NAMALWA (cell line): ENCODE measurements at regions not wholly inside any gene's neighbourhood (a gene's known extent, or its start where the extent isn't known, plus 50 kb on each side); places are given as distances from the start of the nearest gene placed in this dataset.

Experiments used
- DNase-seq: peaks from one replicate; pipeline ENCODE4 v3.0.0-alpha.2; 2015; ENCODE audit warnings: low spot score

DNA sequence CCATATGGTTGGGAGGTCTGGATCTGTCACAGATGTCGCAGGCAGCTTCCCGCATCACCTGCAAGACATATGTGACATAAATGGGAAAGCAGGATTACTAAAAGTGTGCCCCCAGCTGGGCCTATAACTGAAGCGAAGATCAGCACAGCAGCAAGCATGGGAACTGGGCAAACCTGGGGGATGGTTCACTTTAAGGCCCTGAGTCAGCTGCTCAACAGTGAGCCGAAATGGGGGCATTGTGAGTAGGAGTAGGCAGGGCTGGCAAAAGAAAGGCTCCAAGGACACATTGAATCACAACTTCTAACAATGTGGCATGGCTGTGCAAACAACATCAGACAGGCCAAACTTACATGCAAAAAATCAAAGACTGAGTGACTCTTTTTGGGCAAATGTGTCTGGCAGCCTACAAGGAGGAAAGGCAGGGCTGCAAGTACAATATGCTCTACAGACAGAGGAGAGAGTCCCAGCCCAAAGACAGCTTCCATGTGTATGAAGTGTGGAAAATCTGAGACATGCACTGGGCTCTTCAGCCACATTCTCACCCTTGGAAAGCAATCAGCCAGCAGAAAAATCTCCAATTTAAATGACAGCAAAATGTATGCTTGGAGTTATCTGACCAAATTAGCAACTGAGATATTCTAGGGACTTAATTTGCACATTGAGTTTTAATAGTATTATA is 531.0 kb upstream of the MMS22L start:
- no peak for DNase-seq

- DNase-seq, result no peak
Observed at GRCh38 chr6:97815301-97815812, 532.3 kb upstream of the MMS22L start.

GRCh38 chr6:97816526-97816925 is 533.5 kb upstream of the MMS22L start:
- no peak for DNase-seq

DNA sequence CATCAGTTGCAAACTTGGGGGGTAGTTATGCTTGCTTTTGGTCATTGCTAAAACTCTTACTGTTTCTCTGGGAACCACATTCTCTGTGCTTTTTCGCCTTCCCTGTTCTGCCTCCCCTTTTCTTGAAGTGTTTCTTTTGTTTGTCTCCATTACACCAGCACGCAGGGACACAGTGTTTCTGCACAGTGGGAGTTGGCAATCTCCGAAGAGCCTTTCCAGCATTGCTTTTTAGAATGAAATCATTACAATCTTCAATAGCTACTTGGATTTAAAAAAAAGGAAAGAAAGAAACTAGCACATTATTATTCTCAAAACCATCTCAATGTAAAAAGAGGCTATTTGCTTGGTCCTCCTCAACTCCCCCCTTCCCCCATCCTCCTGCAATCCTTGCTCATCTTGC is 536.7 kb upstream of the MMS22L start:
- no peak for DNase-seq

- no peak for DNase-seq
Observed at GRCh38 chr6:97820400-97820799, 537.4 kb upstream of the MMS22L start.

- DNase-seq, result no peak
Observed at GRCh38 chr6:97822632-97823031, 539.6 kb upstream of the MMS22L start.

DNA sequence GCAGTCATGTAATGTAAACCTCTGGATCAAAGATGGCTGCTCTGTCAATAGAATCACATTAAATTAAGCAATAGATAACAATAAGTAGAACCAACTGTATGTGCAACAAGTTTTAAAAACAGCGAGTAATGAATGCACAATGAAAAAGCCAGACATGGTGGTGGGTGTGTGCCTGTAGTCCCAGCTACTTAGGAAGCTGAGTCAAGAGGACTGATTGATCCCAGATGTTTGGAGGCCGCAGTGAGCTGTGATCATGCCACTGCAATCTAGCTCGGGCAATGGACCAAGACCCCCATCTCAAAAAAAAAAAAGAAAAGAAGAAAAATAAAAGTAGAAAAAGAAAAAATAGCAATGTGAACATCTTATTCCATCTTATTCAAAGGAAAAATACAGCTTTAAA is 558.7 kb upstream of the MMS22L start:
- no peak for DNase-seq

- no peak for DNase-seq
Observed at GRCh38 chr6:97842521-97842920, 559.5 kb upstream of the MMS22L start.

DNA sequence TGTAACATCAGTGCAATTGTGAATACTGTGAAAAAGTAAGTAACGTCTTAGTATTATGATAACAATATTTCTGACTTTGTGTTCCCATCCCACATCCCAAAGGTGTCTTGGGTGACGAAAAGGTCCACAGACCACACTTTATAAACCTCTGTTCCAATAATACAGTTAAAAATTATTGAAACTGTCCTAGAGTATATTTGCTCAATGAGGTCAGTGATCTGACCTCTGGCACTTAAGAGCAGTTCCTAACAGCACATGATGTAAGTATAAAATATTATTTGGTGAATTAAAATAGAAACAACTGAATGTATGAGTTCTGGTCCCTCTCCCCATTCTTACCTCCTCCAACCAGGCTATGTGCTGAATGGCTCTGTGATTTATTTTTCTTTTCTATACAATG is 566.4 kb upstream of the MMS22L start:
- DNase-seq, result no peak

DNA sequence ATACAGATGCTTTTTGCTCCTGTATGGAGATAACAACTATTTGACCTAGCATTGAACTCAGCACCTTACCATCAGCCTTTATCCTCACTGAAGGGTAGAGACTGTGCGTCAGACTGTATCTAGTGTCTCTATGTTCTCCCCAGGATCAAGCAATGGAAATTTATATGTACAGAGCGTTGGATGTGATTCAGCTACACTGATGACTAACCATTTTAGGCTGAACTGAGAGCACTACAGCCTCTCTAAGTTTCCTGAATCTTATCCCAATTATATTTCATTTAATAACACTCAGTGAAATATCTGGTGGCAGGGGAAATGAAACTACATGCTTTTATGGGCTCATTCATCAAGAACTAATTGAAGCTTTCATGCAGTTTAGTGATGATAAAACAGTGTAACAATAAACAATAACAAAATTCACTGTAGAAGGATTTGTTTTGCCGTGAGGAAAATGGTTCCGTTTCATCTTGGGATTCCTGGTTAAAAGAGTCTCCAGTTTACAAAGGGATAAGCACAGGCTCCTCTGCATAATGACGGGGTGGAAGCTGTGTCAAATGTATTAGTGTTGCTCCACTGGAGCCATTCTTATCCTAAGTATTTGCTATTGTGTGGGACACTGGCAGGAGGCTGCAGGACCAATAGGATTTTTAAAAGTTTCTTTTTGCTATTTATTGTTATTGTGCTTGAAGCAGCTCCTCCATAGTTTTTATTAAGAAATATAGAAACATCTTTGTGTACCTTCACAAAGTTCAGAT is 567.6 kb upstream of the MMS22L start:
- DNase-seq, result no peak

GRCh38 chr6:97863697-97864096 is 580.7 kb upstream of the MMS22L start:
- no peak for DNase-seq

DNA sequence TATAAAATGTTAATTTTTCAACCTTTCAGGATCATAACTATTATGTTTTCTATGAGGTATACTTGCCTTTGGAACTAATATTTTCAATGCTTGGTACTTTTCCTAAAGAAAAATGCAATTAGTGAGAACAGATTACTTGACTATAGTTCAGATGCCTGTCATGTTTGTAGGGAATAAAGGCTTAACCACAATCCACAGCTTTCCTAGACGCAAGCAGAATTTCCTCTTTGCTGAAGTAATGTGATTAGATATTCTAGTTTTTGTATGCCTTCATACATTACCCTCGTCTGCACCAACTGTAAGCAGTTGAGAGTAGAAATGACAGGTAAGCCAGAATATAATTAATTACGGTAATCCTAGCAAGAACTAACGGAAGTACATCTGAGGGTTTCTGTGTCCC is 581.4 kb upstream of the MMS22L start:
- DNase-seq, result no peak

GRCh38 chr6:97864826-97865225 is 581.8 kb upstream of the MMS22L start:
- DNase-seq, result no peak

- DNase-seq, result no peak
Observed at GRCh38 chr6:97865612-97866011, 582.6 kb upstream of the MMS22L start.

- no peak for DNase-seq
Observed at GRCh38 chr6:97866616-97867015, 583.6 kb upstream of the MMS22L start.

DNA sequence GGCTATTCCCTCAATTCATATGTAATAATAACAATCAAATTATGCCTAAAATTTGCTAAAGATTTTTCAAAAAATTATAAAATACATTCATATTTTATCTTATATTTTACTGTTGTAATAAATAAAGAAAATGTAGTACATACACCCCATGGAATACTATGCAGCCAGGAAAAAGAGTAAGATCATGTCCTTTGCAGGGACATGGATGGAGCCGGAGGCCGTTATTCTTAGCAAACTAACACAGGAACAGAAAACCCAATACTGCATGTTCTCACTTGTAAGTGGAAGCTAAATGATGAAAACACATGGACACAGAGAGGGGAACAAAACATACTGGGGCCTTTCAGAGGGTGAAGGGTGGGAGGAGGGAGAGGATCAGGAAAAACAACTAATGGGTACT is 584.2 kb upstream of the MMS22L start:
- no peak for DNase-seq

GRCh38 chr6:97870273-97870672 is 587.3 kb upstream of the MMS22L start:
- DNase-seq, result no peak

DNA sequence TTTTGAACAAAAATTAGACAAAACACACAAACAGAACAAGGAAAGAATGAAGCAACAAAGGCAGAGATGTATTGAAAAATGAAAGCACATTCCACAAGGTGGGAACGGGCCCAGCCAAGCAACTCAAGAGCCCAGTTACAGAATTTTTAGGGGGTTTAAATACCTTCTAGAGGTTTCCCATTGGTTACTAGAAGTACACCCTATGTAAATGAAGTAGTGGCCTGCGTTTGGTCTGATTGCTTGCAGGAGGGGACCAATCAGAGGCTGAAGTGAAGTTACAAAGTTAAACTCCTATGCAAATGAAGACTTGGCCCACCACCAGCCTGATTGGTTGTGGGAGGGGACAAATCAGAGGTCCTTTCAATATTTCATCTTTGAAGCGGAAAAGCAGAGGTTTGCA is 593.7 kb upstream of the MMS22L start:
- peak; percentile 5 for DNase-seq

- no peak for DNase-seq
Observed at GRCh38 chr6:97882755-97883154, 599.7 kb upstream of the MMS22L start.

DNA sequence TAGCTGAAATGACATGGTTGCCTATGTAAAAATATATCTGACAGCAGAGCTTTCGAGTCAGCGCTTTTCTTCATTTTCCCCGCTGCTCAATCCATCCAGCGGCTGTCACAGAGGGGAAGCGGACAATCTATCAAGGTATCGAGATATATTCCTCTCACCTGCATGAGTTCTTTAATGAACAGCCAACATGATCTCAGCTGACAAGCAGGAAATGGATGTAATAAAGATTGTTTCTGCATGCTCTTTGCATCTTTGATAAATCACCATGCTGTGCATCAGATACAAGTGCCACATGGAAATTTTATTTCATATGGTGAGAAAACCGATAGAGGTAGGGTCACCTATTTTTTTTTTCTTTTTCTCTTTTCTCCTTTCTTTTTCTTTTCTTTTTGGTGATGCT is 602.3 kb upstream of the MMS22L start:
- no peak for DNase-seq

DNA sequence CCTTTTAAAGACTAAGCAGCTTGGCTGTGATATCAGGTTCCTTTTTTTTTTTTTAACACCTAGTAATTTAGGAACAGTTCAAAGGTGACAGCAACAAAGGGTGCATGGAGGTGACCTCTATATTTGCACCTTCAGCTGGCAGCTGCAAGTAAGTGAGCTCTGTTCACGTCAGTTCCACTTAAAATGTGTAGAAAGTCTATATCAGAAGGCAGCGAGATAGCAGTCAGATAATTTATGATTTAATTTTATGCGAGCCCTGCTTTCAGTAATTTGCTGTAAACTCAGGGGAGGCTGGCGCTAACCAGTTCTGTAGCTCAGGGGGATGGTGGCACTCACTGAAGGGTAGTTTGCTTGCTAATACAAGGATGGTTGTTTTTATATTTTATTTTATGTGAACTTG is 602.8 kb upstream of the MMS22L start:
- DNase-seq, result no peak

- no peak for DNase-seq
Observed at GRCh38 chr6:97901531-97901930, 618.5 kb upstream of the MMS22L start.

DNA sequence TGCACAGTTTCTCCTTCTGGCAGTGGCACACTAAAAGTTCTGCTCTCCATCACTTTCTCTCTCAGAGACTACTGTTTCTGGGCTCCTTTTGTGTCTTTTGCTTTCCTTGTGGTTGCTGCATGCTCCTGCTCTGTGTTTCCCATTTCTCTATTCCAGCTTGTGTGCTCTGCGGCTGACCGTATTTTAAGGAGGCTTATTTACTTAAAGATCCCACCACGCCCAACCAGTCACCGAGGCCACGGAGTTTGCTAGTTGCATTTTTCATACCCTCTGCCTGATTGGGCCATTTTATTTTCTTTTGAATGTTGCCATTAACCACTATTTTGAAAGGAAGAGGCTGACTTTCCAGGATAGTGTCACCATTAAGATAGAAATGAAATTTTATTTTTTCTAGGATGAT is 626.4 kb upstream of the MMS22L start:
- DNase-seq, result no peak

DNA sequence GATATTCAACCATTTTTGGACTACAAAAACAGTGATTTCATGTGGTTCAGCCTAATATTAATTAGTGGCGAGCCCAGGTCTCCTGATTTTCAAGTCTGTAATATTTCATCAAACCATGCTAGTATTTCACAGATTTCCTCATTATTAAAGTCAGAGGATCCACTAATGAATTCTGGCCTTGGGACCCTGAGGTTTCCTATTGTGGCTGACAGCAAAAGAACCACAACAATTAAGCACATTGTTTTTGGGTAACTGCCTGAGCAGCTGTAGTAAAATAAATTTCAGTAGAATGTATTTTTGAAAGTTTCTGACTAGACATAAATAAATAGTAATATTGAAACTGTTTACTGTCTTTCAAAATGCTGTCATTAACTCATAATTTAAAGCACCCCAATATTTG is 630.7 kb upstream of the MMS22L start:
- no peak for DNase-seq
